ENCODE measurements at regions not wholly inside any gene's neighbourhood (a gene's known extent, or its start where the extent isn't known, plus 50 kb on each side); places are given as distances from the start of the nearest gene placed in this dataset.

GRCh38 chr5:25418978-25419377 is 774.2 kb upstream of the CDH10 start:
- TF ChIP-seq TCF4 (CRISPR knock-in tag; IDR thresholded peaks at IDR 0.05; ENCODE audit: borderline replicate concordance) (no peak), ZC3H10 (CRISPR knock-in tag; IDR thresholded peaks at IDR 0.05) (no peak)

Data from SK-N-SH treated with all-trans-retinoic acid at 6 μM for 48 hours (cell line).